Osteocyte (in vitro differentiated cells): ENCODE measurements at regions not wholly inside any gene's neighbourhood (a gene's known extent, or its start where the extent isn't known, plus 50 kb on each side); places are given as distances from the start of the nearest gene placed in this dataset.

Experiments
- DNase-seq: peaks from one replicate; pipeline ENCODE4 v3.0.0; 2021; ENCODE audit warnings: mixed read lengths; ENCODE audit not compliant: unreplicated experiment; ENCODE audit errors: extremely low spot score
- H3K27ac Mint-ChIP-seq: one replicate; pipeline ENCODE4 v1.8.0; 2021; ENCODE audit warnings: mild to moderate bottlenecking, mixed read lengths; ENCODE audit not compliant: unreplicated experiment
- H3K27me3 Mint-ChIP-seq: one replicate; pipeline ENCODE4 v1.8.0; 2021; ENCODE audit warnings: mixed read lengths; ENCODE audit not compliant: unreplicated experiment
- H3K36me3 Mint-ChIP-seq: one replicate; pipeline ENCODE4 v1.8.0; 2021; ENCODE audit warnings: mixed read lengths; ENCODE audit not compliant: unreplicated experiment
- H3K4me1 Mint-ChIP-seq: one replicate; pipeline ENCODE4 v1.8.0; 2021; ENCODE audit warnings: mixed read lengths; ENCODE audit not compliant: unreplicated experiment
- H3K4me3 Mint-ChIP-seq: one replicate; pipeline ENCODE4 v1.8.0; 2021; ENCODE audit warnings: mild to moderate bottlenecking, moderate library complexity, mixed read lengths; ENCODE audit not compliant: unreplicated experiment
- H3K9me3 Mint-ChIP-seq: one replicate; pipeline ENCODE4 v1.8.0; 2021; ENCODE audit warnings: mixed read lengths; ENCODE audit not compliant: unreplicated experiment
- TF ChIP-seq, protein P1 (sequence below): fragments of 200-600 bp; sonication (generic); IDR thresholded peaks from 2 replicates; pipeline ENCODE4 v1.5.0; 2021; ENCODE audit warnings: antibody characterized with exemption, mild to moderate bottlenecking, moderate library complexity

DNA sequence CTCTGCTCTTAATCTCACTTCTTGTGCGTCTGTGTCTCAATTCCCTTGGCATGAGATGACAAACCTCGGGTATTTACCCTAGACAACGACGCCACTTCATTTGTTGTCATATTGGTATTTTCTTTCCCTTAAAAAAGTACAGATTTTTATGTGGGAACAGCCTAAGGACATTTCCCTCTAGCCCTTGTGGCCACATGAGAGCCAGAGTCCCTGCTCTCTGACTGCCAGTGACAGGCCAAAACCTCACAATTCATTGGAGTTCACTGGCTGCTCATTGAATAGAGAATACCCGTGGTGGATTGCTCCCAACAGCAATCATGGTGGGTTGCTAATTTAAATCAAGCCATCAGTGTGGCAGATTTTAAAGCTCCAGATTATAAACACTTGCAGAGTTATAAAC, 191.3 kb upstream of the FAM3C start:
- Mint-ChIP-seq H3K4me3 (no peak overlapping the region), H3K27me3 (no peaks in the 10 kb centered on the region), H3K36me3 (no peaks in the 10 kb centered on the region), H3K4me1 (no peaks in the 10 kb centered on the region), H3K9me3 (no peaks in the 10 kb centered on the region), H3K27ac (no peak overlapping the region)
- DNase-seq, result no peak
- TF ChIP-seq, protein P1, sequence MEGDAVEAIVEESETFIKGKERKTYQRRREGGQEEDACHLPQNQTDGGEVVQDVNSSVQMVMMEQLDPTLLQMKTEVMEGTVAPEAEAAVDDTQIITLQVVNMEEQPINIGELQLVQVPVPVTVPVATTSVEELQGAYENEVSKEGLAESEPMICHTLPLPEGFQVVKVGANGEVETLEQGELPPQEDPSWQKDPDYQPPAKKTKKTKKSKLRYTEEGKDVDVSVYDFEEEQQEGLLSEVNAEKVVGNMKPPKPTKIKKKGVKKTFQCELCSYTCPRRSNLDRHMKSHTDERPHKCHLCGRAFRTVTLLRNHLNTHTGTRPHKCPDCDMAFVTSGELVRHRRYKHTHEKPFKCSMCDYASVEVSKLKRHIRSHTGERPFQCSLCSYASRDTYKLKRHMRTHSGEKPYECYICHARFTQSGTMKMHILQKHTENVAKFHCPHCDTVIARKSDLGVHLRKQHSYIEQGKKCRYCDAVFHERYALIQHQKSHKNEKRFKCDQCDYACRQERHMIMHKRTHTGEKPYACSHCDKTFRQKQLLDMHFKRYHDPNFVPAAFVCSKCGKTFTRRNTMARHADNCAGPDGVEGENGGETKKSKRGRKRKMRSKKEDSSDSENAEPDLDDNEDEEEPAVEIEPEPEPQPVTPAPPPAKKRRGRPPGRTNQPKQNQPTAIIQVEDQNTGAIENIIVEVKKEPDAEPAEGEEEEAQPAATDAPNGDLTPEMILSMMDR, result no peak

DNA sequence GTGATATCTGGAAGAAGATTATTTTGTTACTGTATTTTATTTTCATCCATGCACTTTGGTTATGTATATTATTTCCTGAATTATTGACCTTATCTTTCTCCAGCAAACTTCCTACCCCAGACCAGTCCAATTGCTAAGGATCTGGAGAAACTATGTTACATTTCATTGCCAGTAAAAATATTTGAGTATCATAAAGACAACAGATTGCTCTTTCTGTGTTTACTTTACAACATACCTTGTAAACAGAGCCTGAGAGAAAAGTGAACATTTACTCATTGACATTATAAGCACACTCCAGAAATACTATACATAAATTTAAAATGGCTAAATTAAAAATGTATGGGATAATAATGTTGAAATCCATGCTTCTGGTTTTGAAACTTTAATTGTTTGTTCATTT, 186.2 kb upstream of the FAM3C start:
- no peak overlapping the region for H3K4me3 Mint-ChIP-seq
- TF ChIP-seq, protein P1, result no peak
- no peaks in the 10 kb centered on the region for H3K9me3 Mint-ChIP-seq
- H3K27me3 Mint-ChIP-seq, result peaks cover 2% of the 10 kb centered on the region
- H3K27ac Mint-ChIP-seq, result no peak overlapping the region
- no peaks in the 10 kb centered on the region for H3K36me3 Mint-ChIP-seq
- peaks cover 3% of the 10 kb centered on the region for H3K4me1 Mint-ChIP-seq
- no peak for DNase-seq

DNA sequence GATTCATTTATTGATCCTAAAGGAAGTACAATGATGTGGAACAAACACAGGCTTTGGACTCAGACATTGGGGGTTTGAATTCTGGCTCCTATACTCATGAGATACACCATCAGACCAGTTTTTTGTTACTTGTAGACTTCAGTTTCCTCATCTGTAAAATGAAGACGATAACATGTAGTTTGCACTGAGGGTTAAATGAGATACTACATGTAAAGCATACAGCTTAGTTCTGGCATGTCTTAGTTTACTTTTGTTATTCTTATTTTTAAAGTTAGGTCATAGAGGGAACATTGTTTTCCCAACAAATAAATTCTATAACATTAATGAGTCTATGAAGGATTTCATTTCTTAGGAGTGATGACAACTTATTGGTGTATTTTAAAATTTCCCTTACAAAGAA, 183.5 kb upstream of the FAM3C start:
- peaks cover 2% of the 10 kb centered on the region for H3K27me3 Mint-ChIP-seq
- no peak overlapping the region for H3K4me3 Mint-ChIP-seq
- no peaks in the 10 kb centered on the region for H3K9me3 Mint-ChIP-seq
- no peak overlapping the region for H3K27ac Mint-ChIP-seq
- no peak for DNase-seq
- no peaks in the 10 kb centered on the region for H3K36me3 Mint-ChIP-seq
- H3K4me1 Mint-ChIP-seq, result peaks cover 7% of the 10 kb centered on the region
- TF ChIP-seq, protein P1, result no peak

DNA sequence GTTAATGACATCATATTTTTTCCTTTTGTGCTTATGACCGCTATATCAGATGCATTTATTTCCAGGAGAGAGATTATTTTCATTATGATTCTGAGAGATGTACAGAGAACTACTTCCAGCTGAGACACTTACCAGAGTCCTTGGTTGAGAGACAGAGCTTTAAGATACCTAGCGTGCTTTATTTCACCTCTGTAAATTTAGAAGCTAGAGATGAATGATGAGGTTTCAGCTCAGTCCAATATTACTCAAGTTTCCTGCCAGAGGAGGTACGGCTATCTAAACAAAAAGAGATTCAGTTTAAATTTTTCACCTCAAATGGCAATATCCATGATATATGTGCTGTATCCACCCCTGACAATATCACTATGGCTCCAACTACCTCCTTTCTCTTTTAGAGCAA, 182.6 kb upstream of the FAM3C start:
- Mint-ChIP-seq H3K4me1 (peaks cover 7% of the 10 kb centered on the region), H3K27me3 (peaks cover 2% of the 10 kb centered on the region), H3K4me3 (no peak overlapping the region), H3K36me3 (no peaks in the 10 kb centered on the region), H3K9me3 (no peaks in the 10 kb centered on the region), H3K27ac (no peak overlapping the region)
- TF ChIP-seq, protein P1, result no peak
- no peak for DNase-seq

DNA sequence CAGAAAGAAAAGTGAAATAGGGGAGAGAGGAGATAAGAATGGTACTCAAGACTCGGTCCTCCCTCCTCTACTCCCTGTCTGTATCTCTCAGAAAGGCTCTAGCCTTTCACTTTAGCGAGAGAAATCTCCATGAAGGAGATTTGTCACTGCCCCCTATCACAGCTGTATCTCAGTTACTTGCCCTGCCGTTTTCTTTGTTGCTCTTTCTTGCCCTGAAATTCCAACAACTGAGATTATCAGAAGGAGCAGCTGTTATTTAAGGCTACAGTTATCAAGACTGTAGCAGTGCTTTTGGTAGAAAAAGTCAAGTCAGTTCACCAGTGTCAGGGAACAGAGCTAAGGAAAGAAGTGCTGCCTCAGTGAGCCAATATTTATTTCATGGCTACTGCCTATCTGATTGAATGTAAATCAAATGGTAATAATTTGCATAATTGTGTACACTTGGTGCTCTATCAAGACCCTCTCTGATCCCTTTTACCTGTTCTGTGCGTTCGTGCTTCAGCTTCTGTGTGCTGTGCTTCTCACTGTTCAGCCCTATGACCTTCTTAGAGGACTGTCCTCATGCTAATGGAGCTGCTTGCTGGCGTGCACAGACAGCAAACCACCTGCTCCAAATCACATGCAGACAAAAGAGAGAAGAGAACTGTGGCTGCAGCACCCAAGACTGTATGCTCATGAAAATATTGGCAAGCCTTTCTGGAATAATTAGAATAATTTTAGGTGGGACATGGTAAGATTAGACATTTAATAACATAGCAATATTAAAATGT, 180.2 kb upstream of the FAM3C start:
- no peak overlapping the region for H3K27ac Mint-ChIP-seq

More for the DNA sequence above, 180.2 kb upstream of the FAM3C start:
- no peaks in the 10 kb centered on the region for H3K36me3 Mint-ChIP-seq
- H3K9me3 Mint-ChIP-seq, result no peaks in the 10 kb centered on the region
- peaks cover 4% of the 10 kb centered on the region for H3K4me1 Mint-ChIP-seq
- H3K27me3 Mint-ChIP-seq, result no peaks in the 10 kb centered on the region
- H3K4me3 Mint-ChIP-seq, result no peak overlapping the region
- no peak for DNase-seq
- TF ChIP-seq, protein P1, result no peak
